NCI-H82 treated with DMSO at 0.1 percent for 48 hours (cell line): ENCODE measurements at regions not wholly inside any gene's neighbourhood (a gene's known extent, or its start where the extent isn't known, plus 50 kb on each side); places are given as distances from the start of the nearest gene placed in this dataset.
A peak's percentile ranks its signal among the peaks of the same experiment; 100 is the strongest.
"Not testable (repeated sequence)": the region's sequence is repeated elsewhere in the genome, so short reads cannot be mapped to it uniquely, and the experiment has no call there.

Experiments
- DNase-seq: peaks from one replicate; lab custom pipeline; 2025; ENCODE audit not compliant: unreplicated experiment; lab: John Stamatoyannopoulos, UW

GRCh38 chr1:3989465-3989864, 89.4 kb upstream of the C1orf174 start:
- DNase-seq = no peak

- no peak for DNase-seq
These were observed 92.1 kb upstream of the C1orf174 start for GRCh38 chr1:3992103-3992556.

- no peak for DNase-seq
These were observed 92.7 kb upstream of the C1orf174 start for GRCh38 chr1:3992746-3993145.

GRCh38 chr1:3993619-3994375, 93.7 kb upstream of the C1orf174 start:
- peak; percentile 37 for DNase-seq

GRCh38 chr1:3995141-3995780, 95.2 kb upstream of the C1orf174 start:
- no peak for DNase-seq

- no peak for DNase-seq
These were observed 97.0 kb upstream of the C1orf174 start for GRCh38 chr1:3996846-3997705.

- no peak for DNase-seq
These were observed 98.0 kb upstream of the C1orf174 start for GRCh38 chr1:3998086-3998485.

GRCh38 chr1:3999514-3999913, 99.4 kb upstream of the C1orf174 start:
- DNase-seq = not testable (repeated sequence)

- DNase-seq = no peak
These were observed 100.1 kb upstream of the C1orf174 start for GRCh38 chr1:3999941-4000735.

GRCh38 chr1:4000811-4001251, 100.8 kb upstream of the C1orf174 start:
- no peak for DNase-seq

- no peak for DNase-seq
These were observed 101.4 kb upstream of the C1orf174 start for GRCh38 chr1:4001461-4001860.

- no peak for DNase-seq
These were observed 102.0 kb upstream of the C1orf174 start for GRCh38 chr1:4002061-4002521.

- no peak for DNase-seq
These were observed 102.7 kb upstream of the C1orf174 start for GRCh38 chr1:4002741-4003140.

GRCh38 chr1:4003846-4004505, 103.9 kb upstream of the C1orf174 start:
- DNase-seq = no peak

- DNase-seq = no peak
These were observed 104.8 kb upstream of the C1orf174 start for GRCh38 chr1:4004635-4005430.

GRCh38 chr1:4005431-4005830, 105.4 kb upstream of the C1orf174 start:
- DNase-seq = no peak

- DNase-seq = no peak
These were observed 106.8 kb upstream of the C1orf174 start for GRCh38 chr1:4006676-4007374.

- no peak for DNase-seq
These were observed 110.2 kb upstream of the C1orf174 start for GRCh38 chr1:4010284-4010683.
